ENCODE measurements at regions not wholly inside any gene's neighbourhood (a gene's known extent, or its start where the extent isn't known, plus 50 kb on each side); places are given as distances from the start of the nearest gene placed in this dataset.
"Not testable (repeated sequence)": the region's sequence is repeated elsewhere in the genome, so short reads cannot be mapped to it uniquely, and the experiment has no call there.

DNA sequence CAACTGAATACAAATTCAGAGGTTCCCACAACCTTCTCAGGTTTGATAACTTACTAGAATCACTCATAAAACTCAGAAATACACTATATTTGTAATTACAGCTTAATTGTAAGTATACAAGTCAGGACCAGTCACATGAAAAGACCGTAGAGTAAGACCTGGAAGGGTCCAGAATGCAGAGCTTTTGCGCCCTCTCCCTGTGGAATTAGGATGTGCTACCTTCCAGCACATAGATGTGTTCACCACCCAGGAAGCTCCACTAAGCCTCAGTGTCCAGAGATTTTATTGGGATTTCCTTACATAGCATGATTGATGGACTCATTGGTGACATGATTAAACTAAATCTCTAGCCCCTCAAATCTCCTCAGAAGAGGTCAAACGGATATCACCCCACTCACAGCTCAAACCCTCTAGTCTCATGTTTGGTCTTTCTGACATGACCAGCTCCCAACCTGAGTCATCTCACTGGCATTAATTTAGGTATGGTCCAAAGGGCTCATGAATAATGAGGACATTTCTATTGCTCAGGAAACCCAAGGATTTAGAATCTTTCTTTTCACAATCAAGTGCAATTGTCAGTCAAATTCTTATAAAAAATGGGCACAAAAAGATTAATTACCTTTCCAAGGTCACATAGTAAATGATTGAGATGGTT lies 77.2 kb upstream of the UBASH3B start:
- 73% methylated on average over 3 of the region's 3 CpGs for WGBS, 2 donors
- no peak overlapping the region for H3K4me3 ChIP-seq (ENCODE audit: low read depth, poor library complexity, severe bottlenecking)
- TF ChIP-seq, protein P1, sequence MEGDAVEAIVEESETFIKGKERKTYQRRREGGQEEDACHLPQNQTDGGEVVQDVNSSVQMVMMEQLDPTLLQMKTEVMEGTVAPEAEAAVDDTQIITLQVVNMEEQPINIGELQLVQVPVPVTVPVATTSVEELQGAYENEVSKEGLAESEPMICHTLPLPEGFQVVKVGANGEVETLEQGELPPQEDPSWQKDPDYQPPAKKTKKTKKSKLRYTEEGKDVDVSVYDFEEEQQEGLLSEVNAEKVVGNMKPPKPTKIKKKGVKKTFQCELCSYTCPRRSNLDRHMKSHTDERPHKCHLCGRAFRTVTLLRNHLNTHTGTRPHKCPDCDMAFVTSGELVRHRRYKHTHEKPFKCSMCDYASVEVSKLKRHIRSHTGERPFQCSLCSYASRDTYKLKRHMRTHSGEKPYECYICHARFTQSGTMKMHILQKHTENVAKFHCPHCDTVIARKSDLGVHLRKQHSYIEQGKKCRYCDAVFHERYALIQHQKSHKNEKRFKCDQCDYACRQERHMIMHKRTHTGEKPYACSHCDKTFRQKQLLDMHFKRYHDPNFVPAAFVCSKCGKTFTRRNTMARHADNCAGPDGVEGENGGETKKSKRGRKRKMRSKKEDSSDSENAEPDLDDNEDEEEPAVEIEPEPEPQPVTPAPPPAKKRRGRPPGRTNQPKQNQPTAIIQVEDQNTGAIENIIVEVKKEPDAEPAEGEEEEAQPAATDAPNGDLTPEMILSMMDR (IDR thresholded peaks at IDR 0.05), result no peak
- TF ChIP-seq POLR2A (IDR thresholded peaks at IDR 0.05), result no peak
- intact Hi-C loops (cut with DNase I; ENCODE audit: low total_unique reads), result no loop called here
- DNase-seq (ENCODE audit: low spot score in 2 of 2), result no peak

DNA sequence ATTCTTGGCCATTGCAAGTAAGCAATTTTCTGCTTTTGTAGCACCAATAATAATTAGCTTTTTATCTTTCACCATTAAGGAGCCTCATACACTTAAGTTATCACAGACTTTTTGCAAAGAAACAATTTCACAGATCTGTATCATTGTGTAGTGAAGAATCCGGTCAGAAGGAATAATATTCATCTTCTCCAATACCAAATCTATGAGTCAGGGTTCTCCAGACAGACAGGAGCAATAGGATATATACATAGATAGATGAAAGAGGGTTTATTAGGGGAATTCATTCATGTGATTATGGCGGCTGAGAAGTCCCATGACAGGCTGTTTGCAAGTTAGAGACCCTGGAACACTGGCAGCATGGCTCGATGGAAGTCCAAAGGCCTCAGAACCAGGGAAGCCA lies 82.9 kb upstream of the UBASH3B start:
- WGBS, 2 donors, result 86 to 89% methylated on average over 3 of the region's 3 CpGs
- no peak for TF ChIP-seq POLR2A (IDR thresholded peaks at IDR 0.05)
- TF ChIP-seq, protein P1 (IDR thresholded peaks at IDR 0.05), result no peak
- intact Hi-C loops (cut with DNase I; ENCODE audit: low total_unique reads), result no loop called here

DNA sequence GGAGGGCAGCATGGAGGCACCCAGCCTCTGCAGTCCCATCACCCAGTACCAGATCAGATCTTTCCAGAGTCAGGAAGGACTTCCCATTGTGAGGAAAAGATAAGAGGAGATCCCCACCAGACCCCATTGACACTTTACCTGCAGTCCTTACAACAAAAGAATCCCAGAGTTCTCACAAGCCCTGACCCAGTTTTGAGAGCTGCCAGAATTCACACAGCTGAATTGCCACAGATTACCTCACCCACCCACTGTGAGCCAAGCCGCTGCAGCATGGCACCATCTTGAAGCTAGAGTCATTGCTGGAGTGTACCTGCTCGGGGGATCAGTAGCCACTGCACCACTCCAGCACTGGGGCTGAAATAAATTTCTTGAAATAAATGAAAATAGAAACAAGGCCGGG lies 91.8 kb upstream of the UBASH3B start:
- TF ChIP-seq, protein P1 (IDR thresholded peaks at IDR 0.05), result no peak
- TF ChIP-seq POLR2A (IDR thresholded peaks at IDR 0.05), result no peak
- WGBS, 2 donors, result 93 to 94% methylated on average over 3 of the region's 3 CpGs
- no peak for DNase-seq (ENCODE audit: low spot score in 2 of 2)
- intact Hi-C loops (cut with DNase I; ENCODE audit: low total_unique reads), result no loop called here
- H3K4me3 ChIP-seq (ENCODE audit: low read depth, poor library complexity, severe bottlenecking), result no peak overlapping the region

More for the DNA sequence above, 82.9 kb upstream of the UBASH3B start:
- no peak for DNase-seq (ENCODE audit: low spot score in 2 of 2)
- H3K4me3 ChIP-seq (ENCODE audit: low read depth, poor library complexity, severe bottlenecking), result no peak overlapping the region

DNA sequence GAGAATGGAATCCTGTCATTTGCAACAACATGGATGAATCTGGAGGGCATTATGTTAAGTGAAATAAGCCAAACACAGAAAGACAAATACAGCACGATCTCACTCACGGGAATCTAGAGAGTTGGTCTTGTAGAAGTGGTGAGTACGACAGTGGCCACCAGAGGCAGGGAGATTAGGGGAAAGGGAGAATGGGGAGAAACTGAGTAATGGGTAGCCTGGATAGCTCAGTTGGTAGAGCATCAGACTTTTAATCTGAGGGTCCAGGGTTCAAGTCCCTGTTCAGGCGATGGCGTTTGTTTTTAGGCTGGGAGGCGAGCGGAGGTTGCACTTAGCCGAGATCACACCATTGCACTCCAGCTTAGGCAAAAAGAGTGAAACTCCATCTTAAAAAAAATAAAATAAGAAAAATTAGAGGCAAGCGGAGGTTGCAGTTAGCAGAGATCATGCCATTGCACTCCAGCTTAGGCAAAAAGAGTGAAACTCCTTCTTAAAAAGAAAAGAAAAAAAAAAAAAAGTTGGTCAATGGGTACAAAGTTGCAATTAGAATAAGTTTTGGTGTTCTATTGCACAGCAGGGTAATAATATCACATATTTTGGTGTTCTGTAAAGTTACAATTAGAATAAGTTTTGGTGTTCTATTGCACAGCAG lies 95.7 kb upstream of the UBASH3B start:
- DNase-seq (ENCODE audit: low spot score in 2 of 2), result no peak
- H3K4me3 ChIP-seq (ENCODE audit: low read depth, poor library complexity, severe bottlenecking), result no peak overlapping the region
- WGBS, 2 donors, result 76 to 77% methylated on average over 9 of the region's 9 CpGs
- intact Hi-C loops (cut with DNase I; ENCODE audit: low total_unique reads), result no loop called here
- TF ChIP-seq POLR2A (IDR thresholded peaks at IDR 0.05), result no peak
- TF ChIP-seq, protein P1 (IDR thresholded peaks at IDR 0.05), result no peak

DNA sequence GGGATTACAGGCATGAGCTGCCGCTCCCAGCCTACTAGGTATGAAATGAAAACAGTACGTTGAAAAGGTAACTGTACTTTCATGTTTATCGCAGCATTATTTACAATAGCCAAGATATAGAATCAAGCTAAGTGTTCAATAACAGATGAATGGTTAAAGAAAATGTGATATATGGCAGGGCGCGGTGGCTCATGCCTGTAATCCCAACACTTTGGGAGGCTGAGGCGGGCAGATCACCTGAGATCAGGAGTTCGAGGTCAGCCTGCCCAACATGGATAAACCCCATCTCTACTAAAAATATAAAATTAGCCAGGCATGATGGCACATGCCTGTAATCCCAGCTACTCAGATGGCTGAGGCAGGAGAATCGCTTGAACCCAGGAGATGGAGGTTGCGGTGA lies 96.3 kb upstream of the UBASH3B start:
- DNase-seq (ENCODE audit: low spot score in 2 of 2); H3K4me3 ChIP-seq (ENCODE audit: low read depth, poor library complexity, severe bottlenecking); intact Hi-C loops (cut with DNase I; ENCODE audit: low total_unique reads): not testable (repeated sequence)
- WGBS, 2 donors, result 83 to 92% methylated on average over 9 of the region's 9 CpGs

DNA sequence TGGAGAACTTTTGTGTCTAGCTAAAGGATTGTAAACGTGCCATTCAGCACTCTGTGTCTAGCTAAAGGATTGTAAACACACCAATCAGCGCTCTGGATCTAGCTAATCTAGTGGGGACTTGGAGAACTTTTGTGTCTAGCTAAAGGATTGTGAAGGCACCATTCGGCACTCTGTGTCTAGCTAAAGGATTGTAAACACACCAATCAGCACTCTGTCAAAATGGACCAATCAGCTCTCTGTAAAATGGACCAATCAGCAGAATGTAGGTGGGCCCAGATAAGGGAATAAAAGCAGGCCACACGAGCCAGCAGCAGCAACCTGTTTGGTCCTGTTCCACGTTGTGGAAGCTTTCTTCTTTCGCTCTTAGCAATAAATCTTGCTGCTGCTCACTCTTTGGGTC lies 98.4 kb upstream of the UBASH3B start:
- WGBS, 2 donors, result 61% methylated on average over 6 of the region's 6 CpGs
- H3K4me3 ChIP-seq (ENCODE audit: low read depth, poor library complexity, severe bottlenecking); DNase-seq (ENCODE audit: low spot score in 2 of 2); intact Hi-C loops (cut with DNase I; ENCODE audit: low total_unique reads): not testable (repeated sequence)

DNA sequence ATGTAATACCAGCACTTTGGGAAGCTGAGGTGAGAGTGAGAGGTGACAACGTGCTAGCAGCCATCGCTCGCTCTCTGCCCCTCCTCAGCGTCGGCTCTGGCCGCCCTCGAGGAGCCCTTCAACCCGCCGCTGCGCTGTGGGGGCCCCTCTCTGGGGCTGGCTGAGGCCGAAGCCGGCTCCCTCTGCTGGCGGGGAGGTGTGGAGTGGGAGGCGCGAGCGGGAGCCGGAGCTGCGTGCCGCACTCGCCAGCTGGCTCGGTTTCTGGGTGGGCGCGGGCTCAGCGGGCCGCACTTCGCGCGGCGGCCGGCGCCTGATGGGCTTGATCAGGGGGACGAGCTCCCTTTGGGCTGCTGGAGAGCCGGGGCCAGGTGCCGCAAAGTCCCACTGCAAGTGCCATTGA lies 98.9 kb upstream of the UBASH3B start:
- DNase-seq (ENCODE audit: low spot score in 2 of 2), result no peak
- H3K4me3 ChIP-seq (ENCODE audit: low read depth, poor library complexity, severe bottlenecking), result no peak overlapping the region
- intact Hi-C loops (cut with DNase I; ENCODE audit: low total_unique reads), result no loop called here

More for the DNA sequence above, 98.9 kb upstream of the UBASH3B start:
- WGBS, 2 donors, result 40 to 79% methylated on average over 34 of the region's 34 CpGs
- TF ChIP-seq, protein P1 (IDR thresholded peaks at IDR 0.05), result no peak
- TF ChIP-seq POLR2A (IDR thresholded peaks at IDR 0.05), result no peak
